ENCODE measurements at regions not wholly inside any gene's neighbourhood (a gene's known extent, or its start where the extent isn't known, plus 50 kb on each side); places are given as distances from the start of the nearest gene placed in this dataset.

DNA sequence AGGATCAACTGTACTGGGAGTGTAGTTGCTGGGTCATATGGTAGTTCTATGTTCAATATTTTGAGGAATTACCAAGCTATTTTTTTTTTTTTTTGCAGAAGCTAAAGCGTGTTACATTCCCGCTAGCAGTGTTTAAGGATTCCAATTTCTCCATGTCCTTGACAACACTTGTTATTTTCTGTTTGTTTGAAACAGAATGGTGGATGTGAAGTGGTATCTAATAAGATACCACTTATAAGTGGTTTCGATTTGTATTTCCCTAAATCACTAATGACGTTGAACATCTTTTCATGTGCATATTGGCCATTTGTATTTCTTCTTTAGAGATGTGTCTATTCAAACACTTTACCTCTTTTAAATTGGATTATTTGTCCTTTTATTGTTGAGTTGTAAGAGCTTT, 112.2 kb downstream of the DISP1 start:
- no peak overlapping the region for H2AK5ac ChIP-seq (ENCODE audit: low read depth, low read length)
- no peak overlapping the region for H4K8ac ChIP-seq (ENCODE audit: low read depth in 2 of 2, low read length in 2 of 2)
- H2AK9ac ChIP-seq (replicated peaks; ENCODE audit: low read depth, low read length, poor library complexity): no peak overlapping the region
- no peak overlapping the region for H3K9ac ChIP-seq (ENCODE audit: low read depth, low read length)
- H3K27me3 ChIP-seq (ENCODE audit: control insufficient read depth, insufficient read depth, low read length): no peaks in the 10 kb centered on the region
- no peak overlapping the region for H2BK15ac ChIP-seq (ENCODE audit: low read depth, low read length)
- H3K56ac ChIP-seq (ENCODE audit: extremely low read depth, insufficient read depth, low read length): no peak overlapping the region
- CTCF ChIA-PET: no interaction called here
- TF ChIP-seq RFX5 (IDR thresholded peaks at IDR 0.05; ENCODE audit: low read depth, low read length) (no peak), POLR2A (IDR thresholded peaks at IDR 0.05; ENCODE audit: low read depth, low read length) (no peak), RAD21 (IDR thresholded peaks at IDR 0.05; ENCODE audit: low read length) (no peak), CEBPB (IDR thresholded peaks at IDR 0.05; ENCODE audit: low read depth, low read length) (no peak), SMC3 (IDR thresholded peaks at IDR 0.05; ENCODE audit: low read depth, low read length) (no peak), MAZ (IDR thresholded peaks at IDR 0.05; ENCODE audit: borderline replicate concordance, low read depth, low read length) (no peak), RCOR1 (IDR thresholded peaks at IDR 0.05; ENCODE audit: insufficient replicate concordance, low read length) (no peak), MAFK (IDR thresholded peaks at IDR 0.05; ENCODE audit: low read depth, low read length) (no peak), CHD1 (IDR thresholded peaks at IDR 0.05; ENCODE audit: low read depth, low read length) (no peak), FOS (IDR thresholded peaks at IDR 0.05; ENCODE audit: low read depth, low read length) (no peak), NFE2L2 (IDR thresholded peaks at IDR 0.05; ENCODE audit: low read depth, low read length) (no peak), MXI1 (IDR thresholded peaks at IDR 0.05; ENCODE audit: borderline replicate concordance, low read depth, low read length) (no peak), BHLHE40 (IDR thresholded peaks at IDR 0.05; ENCODE audit: low read depth, low read length) (no peak)
- TF ChIP-seq, protein P1, sequence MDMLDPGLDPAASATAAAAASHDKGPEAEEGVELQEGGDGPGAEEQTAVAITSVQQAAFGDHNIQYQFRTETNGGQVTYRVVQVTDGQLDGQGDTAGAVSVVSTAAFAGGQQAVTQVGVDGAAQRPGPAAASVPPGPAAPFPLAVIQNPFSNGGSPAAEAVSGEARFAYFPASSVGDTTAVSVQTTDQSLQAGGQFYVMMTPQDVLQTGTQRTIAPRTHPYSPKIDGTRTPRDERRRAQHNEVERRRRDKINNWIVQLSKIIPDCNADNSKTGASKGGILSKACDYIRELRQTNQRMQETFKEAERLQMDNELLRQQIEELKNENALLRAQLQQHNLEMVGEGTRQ (IDR thresholded peaks at IDR 0.05; ENCODE audit: low read depth, low read length): no peak
- TF ChIP-seq, protein P2, sequence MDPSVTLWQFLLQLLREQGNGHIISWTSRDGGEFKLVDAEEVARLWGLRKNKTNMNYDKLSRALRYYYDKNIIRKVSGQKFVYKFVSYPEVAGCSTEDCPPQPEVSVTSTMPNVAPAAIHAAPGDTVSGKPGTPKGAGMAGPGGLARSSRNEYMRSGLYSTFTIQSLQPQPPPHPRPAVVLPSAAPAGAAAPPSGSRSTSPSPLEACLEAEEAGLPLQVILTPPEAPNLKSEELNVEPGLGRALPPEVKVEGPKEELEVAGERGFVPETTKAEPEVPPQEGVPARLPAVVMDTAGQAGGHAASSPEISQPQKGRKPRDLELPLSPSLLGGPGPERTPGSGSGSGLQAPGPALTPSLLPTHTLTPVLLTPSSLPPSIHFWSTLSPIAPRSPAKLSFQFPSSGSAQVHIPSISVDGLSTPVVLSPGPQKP (IDR thresholded peaks at IDR 0.05; ENCODE audit: borderline replicate concordance, low read depth, low read length): no peak
- TF ChIP-seq, protein P3, sequence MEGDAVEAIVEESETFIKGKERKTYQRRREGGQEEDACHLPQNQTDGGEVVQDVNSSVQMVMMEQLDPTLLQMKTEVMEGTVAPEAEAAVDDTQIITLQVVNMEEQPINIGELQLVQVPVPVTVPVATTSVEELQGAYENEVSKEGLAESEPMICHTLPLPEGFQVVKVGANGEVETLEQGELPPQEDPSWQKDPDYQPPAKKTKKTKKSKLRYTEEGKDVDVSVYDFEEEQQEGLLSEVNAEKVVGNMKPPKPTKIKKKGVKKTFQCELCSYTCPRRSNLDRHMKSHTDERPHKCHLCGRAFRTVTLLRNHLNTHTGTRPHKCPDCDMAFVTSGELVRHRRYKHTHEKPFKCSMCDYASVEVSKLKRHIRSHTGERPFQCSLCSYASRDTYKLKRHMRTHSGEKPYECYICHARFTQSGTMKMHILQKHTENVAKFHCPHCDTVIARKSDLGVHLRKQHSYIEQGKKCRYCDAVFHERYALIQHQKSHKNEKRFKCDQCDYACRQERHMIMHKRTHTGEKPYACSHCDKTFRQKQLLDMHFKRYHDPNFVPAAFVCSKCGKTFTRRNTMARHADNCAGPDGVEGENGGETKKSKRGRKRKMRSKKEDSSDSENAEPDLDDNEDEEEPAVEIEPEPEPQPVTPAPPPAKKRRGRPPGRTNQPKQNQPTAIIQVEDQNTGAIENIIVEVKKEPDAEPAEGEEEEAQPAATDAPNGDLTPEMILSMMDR (conservative IDR thresholded peaks at IDR 0.05; ENCODE audit: low read depth, low read length): no peak
- H3K4me1 ChIP-seq (ENCODE audit: control insufficient read depth, insufficient read depth, low read length): peaks cover 6% of the 10 kb centered on the region
- POLR2A ChIA-PET (ENCODE audit: unreplicated experiment): no interaction called here
- ATAC-seq (ENCODE audit: low read depth) (no peak), DNase-seq (no peak)
- H2BK5ac ChIP-seq (ENCODE audit: low read depth, low read length, poor library complexity, severe bottlenecking): no peak overlapping the region
- H2BK120ac ChIP-seq (ENCODE audit: low read depth, low read length): no peak overlapping the region
- BruUV-seq (replicated peaks): no TSS peak
- H2AFZ ChIP-seq (replicated peaks; ENCODE audit: low read length, poor library complexity): no peak overlapping the region
- H3K9me3 ChIP-seq (ENCODE audit: control insufficient read depth, insufficient read depth, low read length): no peaks in the 10 kb centered on the region
- dilution Hi-C loops (cut with HindIII; ENCODE audit: low sequenced_read_pairs, unreplicated experiment): no loop called here
- H3K9me1 ChIP-seq (ENCODE audit: insufficient read depth, low read length): no peaks in the 10 kb centered on the region
- no peaks in the 10 kb centered on the region for H3K36me3 ChIP-seq (ENCODE audit: control insufficient read depth, insufficient read depth, low read length)
- no peak overlapping the region for H2BK20ac ChIP-seq (ENCODE audit: low read depth, low read length)
- H3K23ac ChIP-seq (ENCODE audit: low read depth, low read length): no peak overlapping the region
- H4K91ac ChIP-seq (ENCODE audit: insufficient read depth, low read depth, low read length): no peak overlapping the region
- no peak overlapping the region for H3K14ac ChIP-seq (replicated peaks; ENCODE audit: low read depth, low read length)
- no peak overlapping the region for H3K4ac ChIP-seq (ENCODE audit: low read depth, low read length)
- in situ Hi-C loops (cut with MboI; ENCODE audit: low sequenced_read_pairs): no loop called here
- H3K27ac ChIP-seq (ENCODE audit: insufficient read depth, low read length): no peak overlapping the region
- no peaks in the 10 kb centered on the region for H4K20me1 ChIP-seq (ENCODE audit: insufficient read depth, low read length)
- no CpG with 5 or more reads among the region's 4 CpGs for WGBS, 2 experiments (ENCODE audit: extremely low coverage in 2 of 2, insufficient read length in 1 of 2)
- no peak overlapping the region for H3K4me2 ChIP-seq (ENCODE audit: low read depth, low read length)
- no peak overlapping the region for H4K5ac ChIP-seq (ENCODE audit: low read depth, low read length)
- H3K79me1 ChIP-seq (ENCODE audit: low read depth in 1 of 2, low read length in 2 of 2): no peaks in the 10 kb centered on the region
- H3K18ac ChIP-seq (ENCODE audit: low read depth, low read length): no peak overlapping the region
- no peak overlapping the region for H3K4me3 ChIP-seq (ENCODE audit: insufficient read depth, low read depth, low read length)
- intact Hi-C loops (cut with micrococcal nuclease): loop anchor here (5.0 kb wide), 1 partner anchor 110 kb away; the partner anchor contains the start of gene DISP1
